ENCODE measurements at regions not wholly inside any gene's neighbourhood (a gene's known extent, or its start where the extent isn't known, plus 50 kb on each side); places are given as distances from the start of the nearest gene placed in this dataset.
"Not testable (repeated sequence)": the region's sequence is repeated elsewhere in the genome, so short reads cannot be mapped to it uniquely, and the experiment has no call there.

DNA sequence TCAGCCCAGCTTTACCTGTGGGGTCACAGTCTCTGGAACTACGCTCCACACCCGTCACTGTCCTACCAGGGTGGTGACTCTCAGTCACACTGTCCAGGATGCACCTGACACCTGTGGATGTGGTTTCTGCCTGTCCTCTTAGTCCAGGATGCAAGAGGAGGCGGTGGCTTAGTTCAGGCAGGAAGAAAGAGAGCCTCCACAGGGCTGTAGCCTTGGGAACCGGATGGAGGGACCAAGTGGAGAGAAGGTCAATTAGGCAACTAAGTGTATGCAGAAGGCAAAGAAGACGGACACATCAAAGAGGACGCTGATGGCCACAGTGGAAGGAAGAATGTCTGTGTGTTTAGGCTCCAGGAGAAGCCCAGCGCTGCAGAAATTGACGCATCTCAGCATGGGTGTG lies 153.9 kb upstream of the IRF2BP2 start:
- Histone ChIP-seq H3K27me3 (no peaks in the 10 kb centered on the region), H3K36me3 (no peaks in the 10 kb centered on the region), H2AFZ (replicated peaks) (no peak overlapping the region), H3K4me3 (no peak overlapping the region), H3K9me3 (ENCODE audit: low read depth) (no peaks in the 10 kb centered on the region), H3F3A (ENCODE audit: low read depth) (no peaks in the 10 kb centered on the region), H3K79me2 (ENCODE audit: low read depth) (no peaks in the 10 kb centered on the region), H3K9ac (no peak overlapping the region), H3K27ac (no peak overlapping the region), H3K4me2 (no peak overlapping the region), H4K20me1 (ENCODE audit: low read depth) (no peaks in the 10 kb centered on the region), H3K4me1 (peaks cover 5% of the 10 kb centered on the region)
- no peaks in the 10 kb centered on the region for H3K36me3 Mint-ChIP-seq
- DNase-seq (ENCODE audit: low spot score): no peak
- no peak overlapping the region for H3K27ac Mint-ChIP-seq
- H3K4me3 Mint-ChIP-seq: no peak overlapping the region
- TF ChIP-seq, protein P1, sequence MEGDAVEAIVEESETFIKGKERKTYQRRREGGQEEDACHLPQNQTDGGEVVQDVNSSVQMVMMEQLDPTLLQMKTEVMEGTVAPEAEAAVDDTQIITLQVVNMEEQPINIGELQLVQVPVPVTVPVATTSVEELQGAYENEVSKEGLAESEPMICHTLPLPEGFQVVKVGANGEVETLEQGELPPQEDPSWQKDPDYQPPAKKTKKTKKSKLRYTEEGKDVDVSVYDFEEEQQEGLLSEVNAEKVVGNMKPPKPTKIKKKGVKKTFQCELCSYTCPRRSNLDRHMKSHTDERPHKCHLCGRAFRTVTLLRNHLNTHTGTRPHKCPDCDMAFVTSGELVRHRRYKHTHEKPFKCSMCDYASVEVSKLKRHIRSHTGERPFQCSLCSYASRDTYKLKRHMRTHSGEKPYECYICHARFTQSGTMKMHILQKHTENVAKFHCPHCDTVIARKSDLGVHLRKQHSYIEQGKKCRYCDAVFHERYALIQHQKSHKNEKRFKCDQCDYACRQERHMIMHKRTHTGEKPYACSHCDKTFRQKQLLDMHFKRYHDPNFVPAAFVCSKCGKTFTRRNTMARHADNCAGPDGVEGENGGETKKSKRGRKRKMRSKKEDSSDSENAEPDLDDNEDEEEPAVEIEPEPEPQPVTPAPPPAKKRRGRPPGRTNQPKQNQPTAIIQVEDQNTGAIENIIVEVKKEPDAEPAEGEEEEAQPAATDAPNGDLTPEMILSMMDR (IDR thresholded peaks at IDR 0.05): no peak
- no peak for TF ChIP-seq EZH2 (IDR thresholded peaks at IDR 0.05)
- H3K27me3 Mint-ChIP-seq (ENCODE audit: insufficient read depth, low read depth): peaks cover 11% of the 10 kb centered on the region
- peaks cover 51% of the 10 kb centered on the region for H3K4me1 Mint-ChIP-seq
- H3K9me3 Mint-ChIP-seq: no peaks in the 10 kb centered on the region

DNA sequence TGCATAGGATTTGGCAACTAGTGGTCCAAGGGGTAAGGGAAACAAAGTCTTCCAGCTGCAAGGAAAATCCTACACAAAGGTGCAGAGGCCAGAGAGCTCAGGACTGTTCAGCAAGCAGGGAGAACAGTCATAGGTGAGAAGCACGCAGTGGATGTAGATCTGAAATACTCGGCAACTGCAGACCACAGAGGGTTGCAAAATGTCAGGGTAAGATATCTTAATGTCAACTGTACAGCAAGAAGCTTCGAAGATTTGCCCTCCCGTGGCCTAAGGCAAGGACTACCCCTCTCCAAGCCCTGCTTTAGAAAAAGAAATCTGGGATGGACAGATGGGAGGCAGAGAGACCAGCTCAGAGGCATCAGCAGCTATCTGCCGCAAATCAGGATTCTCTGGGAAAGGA lies 153.4 kb upstream of the IRF2BP2 start:
- Mint-ChIP-seq H3K4me3 (no peak overlapping the region), H3K36me3 (no peaks in the 10 kb centered on the region), H3K4me1 (peaks cover 46% of the 10 kb centered on the region), H3K9me3 (no peaks in the 10 kb centered on the region), H3K27ac (peak overlapping the region; percentile 9), H3K27me3 (ENCODE audit: insufficient read depth, low read depth) (peaks cover 11% of the 10 kb centered on the region)
- H3K27me3 ChIP-seq: no peaks in the 10 kb centered on the region
- no peaks in the 10 kb centered on the region for H4K20me1 ChIP-seq (ENCODE audit: low read depth)
- no peaks in the 10 kb centered on the region for H3K79me2 ChIP-seq (ENCODE audit: low read depth)
- no peak overlapping the region for H2AFZ ChIP-seq (replicated peaks)
- TF ChIP-seq, protein P1 (IDR thresholded peaks at IDR 0.05): no peak
- TF ChIP-seq EZH2phosphoT487 (IDR thresholded peaks at IDR 0.05): no peak
- TF ChIP-seq EZH2 (IDR thresholded peaks at IDR 0.05): no peak
- no peaks in the 10 kb centered on the region for H3K36me3 ChIP-seq
- DNase-seq (ENCODE audit: low spot score): no peak
- no peak overlapping the region for H3K4me3 ChIP-seq
- H3K4me1 ChIP-seq: peaks cover 5% of the 10 kb centered on the region
- no peaks in the 10 kb centered on the region for H3K9me3 ChIP-seq (ENCODE audit: low read depth)
- no peaks in the 10 kb centered on the region for H3F3A ChIP-seq (ENCODE audit: low read depth)
- H3K27ac ChIP-seq: no peak overlapping the region
- H3K9ac ChIP-seq: no peak overlapping the region
- no peak overlapping the region for H3K4me2 ChIP-seq

DNA sequence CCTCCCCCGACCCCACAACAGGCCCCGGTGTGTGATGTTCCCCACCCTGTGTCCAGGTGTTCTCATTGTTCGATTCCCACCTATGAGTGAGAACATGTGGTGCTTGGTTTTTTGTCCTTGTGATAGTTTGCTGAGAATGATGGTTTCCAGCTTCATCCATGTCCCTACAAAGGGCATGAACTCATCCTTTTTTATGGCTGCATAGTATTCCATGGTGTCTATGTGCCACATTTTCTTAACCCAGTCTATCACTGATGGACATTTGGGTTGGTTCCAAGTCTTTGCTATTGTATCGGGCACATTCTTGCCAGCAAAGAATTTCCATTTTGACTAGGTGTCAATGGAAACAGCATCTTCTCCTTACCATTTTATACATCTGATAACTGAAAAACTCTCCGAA lies 152.1 kb upstream of the IRF2BP2 start:
- not testable (repeated sequence) for H3K4me3 ChIP-seq; H3K4me2 ChIP-seq; H3K9me3 ChIP-seq (ENCODE audit: low read depth); H3K4me1 ChIP-seq; H3K36me3 ChIP-seq; H3F3A ChIP-seq (ENCODE audit: low read depth); H3K79me2 ChIP-seq (ENCODE audit: low read depth); H3K27me3 Mint-ChIP-seq (ENCODE audit: insufficient read depth, low read depth); H3K27me3 ChIP-seq; H4K20me1 ChIP-seq (ENCODE audit: low read depth); H2AFZ ChIP-seq (replicated peaks); H3K27ac ChIP-seq; H3K9me3 Mint-ChIP-seq; H3K9ac ChIP-seq; H3K27ac Mint-ChIP-seq; H3K4me3 Mint-ChIP-seq; DNase-seq (ENCODE audit: low spot score); H3K36me3 Mint-ChIP-seq
- peaks cover 37% of the 10 kb centered on the region for H3K4me1 Mint-ChIP-seq

DNA sequence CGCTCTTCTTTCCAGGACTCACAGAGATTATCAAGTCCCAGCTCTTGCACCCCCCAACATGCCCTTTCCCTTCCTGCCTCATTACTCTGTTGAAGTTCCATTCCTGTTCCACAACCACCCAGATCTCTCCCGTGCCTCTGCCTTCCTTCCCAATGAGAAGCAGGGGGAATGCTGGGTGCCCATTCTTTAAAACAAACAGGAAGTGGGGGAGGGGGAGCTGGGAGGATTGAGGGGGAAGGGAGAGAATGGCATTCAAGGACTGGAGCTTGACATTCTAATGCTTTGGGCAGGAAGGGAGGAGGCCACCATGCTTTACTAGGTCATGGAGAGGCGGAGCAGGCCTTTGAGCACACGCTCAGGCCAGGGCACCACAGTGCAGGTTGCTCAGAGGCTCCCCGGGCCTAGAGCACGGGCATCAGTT lies 150.3 kb upstream of the IRF2BP2 start:
- H3K4me2 ChIP-seq: no peak overlapping the region
- H4K20me1 ChIP-seq (ENCODE audit: low read depth): no peaks in the 10 kb centered on the region
- no peaks in the 10 kb centered on the region for H3K27me3 ChIP-seq
- no peaks in the 10 kb centered on the region for H3K79me2 ChIP-seq (ENCODE audit: low read depth)
- H3K9me3 ChIP-seq (ENCODE audit: low read depth): no peaks in the 10 kb centered on the region
- no peaks in the 10 kb centered on the region for H3F3A ChIP-seq (ENCODE audit: low read depth)
- Mint-ChIP-seq H3K4me3 (no peak overlapping the region), H3K27ac (peak overlapping the region; percentile 91), H3K9me3 (no peaks in the 10 kb centered on the region), H3K36me3 (no peaks in the 10 kb centered on the region), H3K4me1 (peaks cover 27% of the 10 kb centered on the region), H3K27me3 (ENCODE audit: insufficient read depth, low read depth) (peaks cover 7% of the 10 kb centered on the region)
- H3K9ac ChIP-seq: no peak overlapping the region
- DNase-seq (ENCODE audit: low spot score): no peak
- peaks cover 5% of the 10 kb centered on the region for H3K4me1 ChIP-seq
- H3K4me3 ChIP-seq: no peak overlapping the region
- peak overlapping the region; percentile 88 for H2AFZ ChIP-seq (replicated peaks)
- TF ChIP-seq, protein P1 (IDR thresholded peaks at IDR 0.05): no peak
- no peak for TF ChIP-seq EZH2 (IDR thresholded peaks at IDR 0.05)
- TF ChIP-seq EZH2phosphoT487 (IDR thresholded peaks at IDR 0.05): no peak
- no peaks in the 10 kb centered on the region for H3K36me3 ChIP-seq
- H3K27ac ChIP-seq: no peak overlapping the region

All from neural progenitor cell (in vitro differentiated cells).